HG03442 (cell line): ENCODE measurements at regions not wholly inside any gene's neighbourhood (a gene's known extent, or its start where the extent isn't known, plus 50 kb on each side); places are given as distances from the start of the nearest gene placed in this dataset.

Experiments
- ATAC-seq: cut with Tn5 transposase; IDR thresholded peaks from one replicate; pipeline ENCODE4 v1.9.1; 2021; ENCODE audit warnings: mild to moderate bottlenecking, moderate library complexity; ENCODE audit not compliant: unreplicated experiment

DNA sequence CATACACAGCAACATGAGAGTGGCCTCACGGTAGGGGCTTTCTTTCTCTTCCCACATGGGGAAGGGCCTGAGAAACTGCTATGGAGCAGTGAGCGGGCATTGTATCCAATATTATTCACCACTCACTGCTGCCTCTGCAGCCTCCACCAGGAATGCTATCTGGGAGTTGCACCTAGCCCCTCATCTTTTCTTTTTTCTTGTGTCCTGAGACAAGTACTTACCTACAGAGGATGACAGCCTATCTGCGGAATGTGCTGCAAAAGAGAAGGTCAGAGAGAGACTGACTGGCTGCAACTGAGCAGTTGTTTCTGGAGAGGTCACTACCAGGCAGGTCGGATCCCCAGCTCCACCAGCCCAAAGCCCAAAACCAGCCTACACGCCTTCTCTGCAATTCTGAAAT is 52.1 kb upstream of the HTATIP2 start:
- ATAC-seq: no peak

- ATAC-seq: no peak
These were observed 52.7 kb upstream of the HTATIP2 start for GRCh38 chr11:20310596-20311394.

GRCh38 chr11:20310137-20310536 is 53.4 kb upstream of the HTATIP2 start:
- ATAC-seq: no peak

DNA sequence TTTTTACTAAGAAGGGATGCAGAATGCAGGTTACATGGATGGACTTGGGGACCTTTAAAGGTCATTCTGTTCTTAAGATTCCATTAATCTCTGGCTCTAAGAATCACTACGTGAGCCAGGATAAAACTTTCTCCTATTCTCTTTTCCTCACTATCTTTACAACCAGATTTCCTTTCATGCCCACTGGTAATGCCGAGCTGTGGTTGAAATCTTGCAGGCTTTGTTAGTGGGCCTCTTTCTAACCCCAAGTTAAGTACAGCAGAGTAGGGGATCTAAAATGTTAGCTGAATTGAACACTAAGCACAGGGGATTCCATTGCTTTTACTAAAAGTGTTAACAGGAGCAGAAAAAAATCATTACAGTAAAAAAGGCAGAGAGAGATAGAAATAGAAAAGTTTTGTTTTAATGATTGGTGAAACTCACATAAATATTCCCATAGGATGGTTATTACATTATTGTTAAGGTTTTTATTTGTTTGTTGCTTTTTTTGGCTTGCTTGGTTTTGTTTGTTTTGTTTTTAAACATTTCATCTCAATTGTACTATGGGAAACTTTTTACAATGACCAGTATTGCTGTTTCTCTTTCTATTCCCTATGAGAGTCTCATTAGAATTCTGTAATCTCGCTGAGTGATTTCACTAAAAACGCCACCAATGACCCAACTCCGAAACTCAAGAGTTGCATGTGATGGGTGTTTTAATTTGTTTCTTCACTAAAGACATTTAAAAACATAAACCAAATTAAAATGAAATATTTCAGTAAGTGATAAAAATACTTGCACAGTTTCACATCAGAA is 54.1 kb upstream of the HTATIP2 start:
- no peak for ATAC-seq

- ATAC-seq: no peak
These were observed 54.9 kb upstream of the HTATIP2 start for GRCh38 chr11:20308601-20309000.

DNA sequence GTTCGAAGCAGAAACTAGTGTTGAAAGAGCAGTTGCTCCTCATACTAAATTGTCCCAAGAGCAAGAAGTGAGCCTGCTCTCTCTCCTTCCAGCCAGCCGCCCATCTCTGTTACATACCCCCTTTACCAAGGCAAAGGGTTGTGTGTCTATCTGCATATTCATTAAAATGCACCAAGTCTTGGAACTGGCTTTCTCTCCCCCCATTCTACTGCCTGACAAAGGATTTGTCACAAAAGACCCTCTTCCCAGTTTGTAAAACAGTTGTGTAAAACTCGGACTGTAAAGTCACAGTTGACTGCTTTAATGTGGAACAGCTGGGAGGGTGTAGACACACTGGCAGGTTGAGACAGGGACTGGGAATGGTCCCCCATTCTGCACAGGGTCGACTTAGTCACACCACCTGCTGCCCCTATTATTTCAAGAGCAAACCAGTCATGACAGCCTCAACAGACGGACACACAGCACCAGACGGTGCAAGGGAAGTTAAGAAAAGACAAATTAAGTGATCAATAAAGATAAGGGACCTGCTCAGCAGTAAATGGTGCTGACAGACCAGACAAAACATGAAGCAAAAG is 60.0 kb upstream of the HTATIP2 start:
- ATAC-seq: no peak

DNA sequence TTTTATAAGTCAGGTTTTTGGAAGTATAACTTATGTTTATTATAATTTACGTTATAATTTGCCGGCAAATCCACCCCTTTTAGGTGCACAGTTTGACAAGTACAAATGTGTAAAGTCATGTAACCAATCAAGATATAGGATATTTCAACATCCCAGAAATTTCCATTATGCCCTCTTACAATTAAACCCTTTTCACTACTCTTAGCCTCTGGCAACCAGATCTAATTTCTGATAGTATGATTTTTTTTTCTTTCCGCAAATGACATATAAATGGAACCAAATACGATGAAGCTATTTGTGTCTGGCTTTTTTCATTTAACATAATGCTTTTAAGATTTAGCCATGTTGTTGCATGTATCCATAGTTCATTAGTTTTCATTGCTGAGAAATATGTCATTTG is 69.5 kb upstream of the HTATIP2 start:
- no peak for ATAC-seq

DNA sequence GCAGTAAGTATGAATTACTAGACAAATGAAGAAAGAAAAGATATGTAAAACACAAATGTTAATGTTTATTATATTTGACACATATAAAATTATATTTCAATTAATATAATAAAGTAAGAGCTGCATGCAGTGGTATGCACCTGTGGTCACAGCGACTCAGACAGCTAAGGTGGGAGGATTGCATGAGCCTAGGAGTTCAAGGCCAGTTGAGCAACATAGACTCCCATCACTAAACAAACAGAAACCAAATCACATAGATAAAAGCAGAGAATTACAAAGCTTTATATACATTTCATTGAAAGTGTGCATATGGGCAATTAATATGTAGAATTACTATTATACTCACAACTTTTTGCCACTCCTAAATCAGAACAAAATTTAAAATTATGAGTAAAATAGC is 70.0 kb upstream of the HTATIP2 start:
- ATAC-seq: no peak

- no peak for ATAC-seq
These were observed 73.8 kb upstream of the HTATIP2 start for GRCh38 chr11:20289732-20290131.

DNA sequence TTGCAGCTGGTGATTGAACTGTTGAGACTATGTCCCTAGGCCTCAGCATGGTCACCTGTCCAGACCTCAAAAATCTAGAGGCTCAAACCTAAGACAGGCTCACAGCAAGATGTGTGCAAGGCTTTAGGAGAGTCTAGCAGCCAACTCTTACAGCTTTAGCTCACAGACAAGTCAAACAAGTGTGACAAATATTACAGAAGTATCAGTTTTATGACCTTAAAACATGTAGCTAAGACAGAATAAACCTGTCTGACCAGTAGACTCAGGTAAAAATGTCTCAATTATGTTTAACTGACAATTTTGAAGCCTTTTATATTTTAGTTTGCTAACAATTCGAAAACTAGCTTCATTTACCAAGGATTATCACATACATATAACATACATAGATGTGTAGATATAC is 80.0 kb upstream of the HTATIP2 start:
- ATAC-seq: no peak

GRCh38 chr11:20278727-20279126 is 84.8 kb upstream of the HTATIP2 start:
- ATAC-seq: peak; percentile 62

GRCh38 chr11:20277014-20277413 is 86.5 kb upstream of the HTATIP2 start:
- ATAC-seq: no peak

- ATAC-seq: no peak
These were observed 87.2 kb upstream of the HTATIP2 start for GRCh38 chr11:20275987-20276965.

- peak; percentile 37 for ATAC-seq
These were observed 89.5 kb upstream of the HTATIP2 start for GRCh38 chr11:20274031-20274430.

GRCh38 chr11:20261526-20261925 is 101.3 kb upstream of the DBX1 start:
- ATAC-seq: no peak

- ATAC-seq: no peak
These were observed 100.0 kb upstream of the DBX1 start for GRCh38 chr11:20260307-20260706.

- ATAC-seq: no peak
These were observed 99.2 kb upstream of the DBX1 start for GRCh38 chr11:20259506-20259905.

- ATAC-seq: no peak
These were observed 98.2 kb upstream of the DBX1 start for GRCh38 chr11:20258376-20258895.

GRCh38 chr11:20256925-20257324 is 96.7 kb upstream of the DBX1 start:
- no peak for ATAC-seq

DNA sequence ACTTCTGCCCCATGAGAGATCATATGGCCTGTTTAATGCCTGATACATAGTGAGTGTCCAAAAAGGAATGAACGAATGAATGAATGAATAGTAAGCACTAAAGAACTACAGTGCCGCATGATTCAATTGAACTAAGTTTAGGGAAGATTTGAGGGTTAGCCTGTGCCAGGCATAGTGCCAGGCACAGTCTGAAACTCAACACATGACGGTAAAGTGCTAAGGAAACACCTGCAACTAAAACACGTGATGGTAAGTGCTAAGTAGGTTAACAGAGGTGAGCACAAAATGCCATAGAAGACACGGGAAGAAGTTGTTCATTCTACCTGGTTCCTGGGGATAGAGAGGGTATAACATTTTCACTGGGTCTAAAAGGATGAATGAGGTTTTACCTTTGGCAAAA is 93.5 kb upstream of the DBX1 start:
- ATAC-seq: no peak

DNA sequence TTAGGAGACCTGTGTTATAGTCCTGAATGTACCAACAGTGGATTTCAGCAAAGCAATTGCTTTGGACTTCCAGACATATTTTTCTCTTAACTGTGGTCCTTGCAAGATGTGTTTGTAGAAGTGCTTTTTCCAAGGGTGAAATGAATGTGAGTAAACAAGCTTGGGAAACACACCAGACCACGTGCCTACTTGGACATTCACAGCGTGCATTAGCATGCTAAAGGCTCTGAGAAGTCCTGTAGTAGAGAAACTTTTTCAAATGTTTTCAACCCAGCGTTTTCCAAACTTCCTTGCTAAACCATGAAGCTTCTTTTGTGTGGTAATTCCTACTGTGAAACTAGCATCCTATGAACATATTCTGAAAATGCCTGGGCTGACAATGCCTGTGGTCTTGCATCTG is 91.2 kb upstream of the DBX1 start:
- ATAC-seq: no peak
